ENCODE measurements at regions not wholly inside any gene's neighbourhood (a gene's known extent, or its start where the extent isn't known, plus 50 kb on each side); places are given as distances from the start of the nearest gene placed in this dataset.

GRCh38 chr1:208551633-208552320, 307.6 kb upstream of the PLXNA2 start:
- no peak for DNase-seq

DNA sequence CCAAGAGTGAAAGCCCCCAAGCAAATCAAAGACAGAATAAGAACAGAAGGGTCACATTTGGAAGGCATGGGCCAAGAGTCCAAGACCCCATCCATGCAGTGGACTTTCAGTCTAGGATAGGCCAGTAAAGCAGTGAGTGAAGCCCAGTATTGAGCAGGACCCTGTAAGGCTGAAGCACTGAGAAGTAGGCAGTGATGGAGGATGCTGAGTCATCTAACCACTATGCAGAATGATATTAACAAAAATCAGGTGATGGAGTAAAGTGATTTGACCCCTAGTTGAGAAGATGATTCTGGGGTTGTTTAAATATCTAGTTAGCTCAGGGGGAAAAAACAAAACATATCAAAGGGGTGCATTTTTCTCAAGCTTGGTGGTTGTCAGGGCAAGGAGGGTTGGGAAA, 308.7 kb upstream of the PLXNA2 start:
- DNase-seq = no peak

DNA sequence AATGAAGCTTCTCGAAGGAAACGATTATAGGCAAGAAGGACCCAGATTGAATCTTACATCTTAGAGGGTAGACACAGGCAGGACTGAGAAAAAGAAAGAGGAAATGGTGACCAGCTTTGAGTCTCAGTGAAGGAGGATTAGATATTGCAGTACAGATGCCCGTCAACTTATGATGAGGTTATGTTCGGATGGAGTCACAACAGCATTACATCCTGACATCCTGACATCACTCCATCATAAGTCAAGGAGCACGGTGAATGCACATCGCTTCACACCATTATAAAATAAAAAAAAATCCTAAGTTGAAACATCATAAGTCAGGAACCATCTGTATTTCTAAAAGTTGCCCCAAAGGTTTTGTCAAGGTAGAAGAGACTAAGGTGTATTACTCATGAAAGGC, 312.3 kb upstream of the PLXNA2 start:
- DNase-seq = no peak

- DNase-seq = no peak
Measured at GRCh38 chr1:208557046-208557722, 313.0 kb upstream of the PLXNA2 start.

DNA sequence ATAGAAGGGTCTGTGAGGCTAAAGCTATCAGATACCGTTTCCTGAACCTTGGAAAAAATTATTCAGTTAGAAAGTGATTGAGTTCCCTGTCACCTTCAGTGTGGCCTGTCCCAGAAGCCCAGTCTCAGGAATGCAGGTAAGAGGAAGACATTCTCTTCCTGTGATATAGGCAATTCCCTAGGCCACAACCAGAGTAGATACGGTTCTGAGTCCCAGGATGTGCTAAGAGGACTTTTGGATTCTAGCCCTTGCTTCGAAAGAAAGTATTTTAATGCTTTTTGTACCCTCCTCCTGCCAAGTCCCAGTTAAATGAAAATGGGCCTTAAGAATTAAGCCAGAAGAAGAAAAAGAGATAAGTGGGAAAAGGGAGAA, 313.5 kb upstream of the PLXNA2 start:
- no peak for DNase-seq

- no peak for DNase-seq
Measured at GRCh38 chr1:208559597-208560329, 315.6 kb upstream of the PLXNA2 start.

GRCh38 chr1:208562151-208562960, 318.2 kb upstream of the PLXNA2 start:
- no peak for DNase-seq

DNA sequence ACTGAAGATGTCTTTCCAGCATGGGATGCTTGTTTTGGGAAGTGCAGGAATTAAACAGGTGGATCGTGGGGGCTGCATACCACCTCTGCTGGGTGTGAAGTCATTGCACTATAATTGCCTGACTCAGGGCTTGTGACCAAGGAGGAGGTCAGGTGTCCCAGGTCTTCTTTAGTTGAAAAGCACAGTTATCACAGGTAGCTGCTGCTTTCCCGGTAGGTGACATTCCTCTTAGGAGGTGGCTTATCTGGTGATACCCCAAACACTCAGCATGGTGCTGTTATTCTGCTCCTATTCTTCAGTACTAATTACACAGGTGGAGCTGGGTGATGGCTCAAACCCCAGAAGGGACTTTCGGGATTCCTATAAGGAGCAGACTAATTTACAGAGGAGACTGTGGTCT, 320.3 kb upstream of the PLXNA2 start:
- DNase-seq = no peak

DNA sequence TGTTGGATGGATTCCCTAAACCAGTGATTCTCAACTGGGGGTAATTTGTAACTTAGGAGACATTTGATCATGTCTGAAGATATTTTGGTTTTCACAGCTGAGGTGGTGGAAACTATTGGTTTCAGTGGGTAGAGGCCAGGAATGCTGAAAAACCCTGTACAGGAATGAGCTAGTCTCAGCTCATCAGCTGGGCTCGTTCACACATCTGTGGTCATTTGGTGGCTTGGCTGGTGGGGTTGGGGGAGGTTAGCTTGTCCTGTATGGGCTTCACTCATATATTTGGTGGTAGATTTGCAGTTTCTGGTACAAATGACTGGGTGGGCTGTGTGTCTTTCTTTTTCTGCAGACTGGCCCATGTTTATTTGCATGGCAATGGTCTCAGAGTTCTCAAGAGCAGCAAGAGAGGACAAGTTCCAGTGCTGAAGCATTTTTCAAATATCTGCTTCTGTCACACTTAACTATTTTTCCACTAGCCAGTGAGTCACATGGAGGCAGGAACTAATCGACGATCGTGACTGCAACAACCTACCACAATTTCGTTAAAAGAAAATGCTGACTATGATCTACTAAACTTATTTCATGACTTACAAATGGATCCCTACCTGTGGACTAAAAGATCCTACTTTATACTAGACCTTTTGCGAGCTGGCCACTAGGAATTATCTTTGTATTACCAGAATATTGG, 321.7 kb upstream of the PLXNA2 start:
- no peak for DNase-seq

GRCh38 chr1:208569181-208569580, 325.0 kb upstream of the PLXNA2 start:
- DNase-seq = no peak

DNA sequence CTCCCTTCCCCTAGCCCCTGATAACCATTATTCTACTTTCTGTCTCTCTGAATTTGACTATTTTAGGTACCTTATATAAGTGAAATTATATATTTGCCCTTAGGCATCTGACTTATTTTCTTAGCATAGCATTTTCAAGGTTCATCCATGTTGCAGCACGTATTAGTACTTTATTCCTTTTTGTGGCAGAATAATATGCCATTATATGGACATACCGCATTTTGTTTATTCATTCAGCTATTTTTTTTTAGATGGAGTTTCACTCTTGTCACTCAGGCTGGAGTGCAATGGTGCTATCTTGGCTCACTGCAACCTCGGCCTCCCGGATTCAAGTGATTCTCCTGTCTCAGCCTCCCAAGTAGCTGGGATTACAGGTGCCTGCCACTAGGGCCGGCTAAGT, 326.2 kb upstream of the PLXNA2 start:
- no peak for DNase-seq

GRCh38 chr1:208576425-208576824, 332.2 kb upstream of the PLXNA2 start:
- no peak for DNase-seq

DNA sequence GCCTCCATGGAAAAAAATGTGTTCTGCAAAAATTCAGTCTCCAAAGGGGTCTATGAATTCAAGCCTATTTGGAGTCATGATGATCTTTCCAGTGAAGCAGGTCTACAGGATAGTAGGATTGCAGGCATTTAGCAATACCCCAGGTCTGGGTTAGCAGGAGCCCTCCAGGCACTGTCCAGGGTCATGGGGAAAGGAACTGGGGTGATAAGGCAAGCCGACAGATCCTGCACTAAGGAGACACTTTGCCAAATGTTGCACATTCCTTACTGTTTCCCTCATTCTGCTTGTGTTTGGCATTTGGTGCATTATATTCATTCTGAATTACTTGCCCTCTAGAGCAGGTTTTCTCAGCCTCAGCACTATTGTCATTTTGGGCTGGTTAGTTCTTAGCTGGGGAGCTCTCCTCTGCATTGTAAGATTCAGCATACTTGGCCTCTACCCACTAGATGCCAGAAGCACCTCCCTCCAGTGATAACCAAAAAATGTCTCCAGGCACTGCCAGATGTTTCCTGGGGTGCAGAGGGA, 333.3 kb upstream of the PLXNA2 start:
- no peak for DNase-seq

- no peak for DNase-seq
Measured at GRCh38 chr1:208581209-208581608, 337.0 kb upstream of the PLXNA2 start.

DNA sequence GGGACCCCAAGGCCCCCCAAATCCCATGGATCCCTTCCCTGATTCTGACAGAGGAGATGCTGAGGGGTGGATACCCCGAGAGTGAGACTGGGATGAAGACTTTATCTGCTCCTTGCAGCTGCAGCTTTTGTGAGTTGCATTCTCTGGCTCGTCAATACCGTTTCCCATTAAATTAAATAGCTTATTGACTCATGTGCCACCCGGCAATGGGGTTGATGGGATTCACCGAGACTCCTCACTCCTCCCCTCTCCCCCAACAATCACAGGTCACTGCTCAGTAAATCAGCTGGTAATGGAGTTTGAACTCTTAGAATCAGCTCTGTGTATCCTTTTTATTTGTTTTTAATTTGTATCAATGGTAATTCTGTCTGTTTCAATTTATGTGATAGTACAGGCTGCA, 337.5 kb upstream of the PLXNA2 start:
- no peak for DNase-seq

GRCh38 chr1:208584167-208584755, 340.1 kb upstream of the PLXNA2 start:
- no peak for DNase-seq

DNA sequence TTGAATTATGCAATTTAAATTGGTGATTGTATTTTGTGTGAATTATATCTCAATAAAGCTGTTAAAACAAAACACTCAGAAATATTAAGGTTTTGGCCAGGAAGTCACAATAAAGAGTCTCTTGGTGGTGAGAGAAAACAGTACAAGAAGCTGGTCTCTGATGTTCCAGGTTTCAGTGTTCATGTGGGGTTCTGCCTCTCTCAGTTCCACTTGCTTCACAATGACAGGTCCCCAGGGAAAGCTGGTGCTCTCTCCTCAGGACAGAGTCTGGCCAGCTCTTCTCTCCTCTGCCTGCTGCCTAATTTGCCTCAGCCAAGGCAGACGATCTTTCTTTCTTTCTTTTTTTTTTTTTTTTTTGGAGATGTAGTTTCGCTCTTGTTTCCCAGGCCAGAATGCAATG, 342.9 kb upstream of the PLXNA2 start:
- DNase-seq = no peak

GRCh38 chr1:208593306-208594006, 349.3 kb upstream of the PLXNA2 start:
- no peak for DNase-seq

DNA sequence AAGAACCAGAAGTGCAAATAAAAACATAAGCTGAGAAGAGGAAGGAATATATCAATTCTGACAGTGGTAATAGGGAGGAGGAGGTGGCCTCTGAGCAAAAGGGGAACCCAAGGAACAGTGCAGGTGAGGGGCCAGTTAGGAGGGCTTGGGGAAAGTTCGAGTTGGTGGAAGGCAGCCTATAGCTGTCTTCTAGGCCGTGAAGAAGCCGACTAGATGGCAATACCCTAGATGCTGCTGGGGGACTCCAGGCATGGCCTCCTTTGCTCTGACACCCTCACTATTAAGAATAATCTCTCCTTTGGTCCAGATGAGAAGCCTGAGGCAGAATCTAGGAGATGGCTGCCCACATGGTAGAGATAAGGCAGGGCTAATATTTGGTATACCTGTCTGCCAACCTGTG, 351.1 kb upstream of the PLXNA2 start:
- no peak for DNase-seq

DNA sequence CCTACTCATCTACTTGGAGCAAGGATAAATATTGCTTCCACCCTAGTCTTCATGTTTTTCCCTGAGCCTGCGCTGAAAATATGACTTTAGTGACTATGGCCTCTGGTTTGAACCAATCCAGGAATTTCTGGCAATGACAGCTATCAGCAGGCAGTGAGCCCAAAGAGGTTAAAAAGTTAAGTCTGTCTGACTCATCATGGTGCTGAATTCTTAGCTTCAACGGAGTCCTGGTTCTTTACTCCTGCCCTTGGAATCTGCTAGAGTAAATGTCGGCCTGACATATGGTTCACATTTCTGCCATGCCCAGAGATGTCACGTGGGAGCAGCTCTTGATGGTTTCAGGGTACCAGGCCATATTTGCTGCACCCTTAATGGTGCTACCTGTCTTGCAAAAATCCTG, 351.6 kb upstream of the PLXNA2 start:
- no peak for DNase-seq

DNA sequence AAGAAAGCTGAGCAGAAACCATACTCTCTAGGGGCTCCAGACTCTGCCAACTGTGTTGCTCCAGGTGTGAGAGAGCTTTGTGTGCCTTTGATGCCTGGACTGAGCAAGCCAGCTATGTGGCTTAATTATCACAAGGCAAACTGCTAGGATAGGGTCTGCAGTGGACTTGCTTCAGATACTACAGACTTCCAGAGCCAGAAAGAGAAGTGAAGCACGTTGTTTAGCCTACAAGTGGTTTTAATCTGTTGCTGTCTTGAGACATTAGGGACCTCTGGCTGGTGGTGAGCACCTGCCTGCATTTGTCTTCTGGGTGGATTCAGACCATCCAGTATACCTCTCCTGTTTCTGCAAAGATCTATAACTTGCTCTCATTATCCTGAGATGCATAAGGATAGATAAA, 353.4 kb upstream of the PLXNA2 start:
- no peak for DNase-seq
